ENCODE measurements at regions not wholly inside any gene's neighbourhood (a gene's known extent, or its start where the extent isn't known, plus 50 kb on each side); places are given as distances from the start of the nearest gene placed in this dataset.

- no peak for DNase-seq (ENCODE audit: low spot score)
Measured at GRCh38 chr18:47333926-47334635, 82.6 kb upstream of the SKOR2 start.

DNA sequence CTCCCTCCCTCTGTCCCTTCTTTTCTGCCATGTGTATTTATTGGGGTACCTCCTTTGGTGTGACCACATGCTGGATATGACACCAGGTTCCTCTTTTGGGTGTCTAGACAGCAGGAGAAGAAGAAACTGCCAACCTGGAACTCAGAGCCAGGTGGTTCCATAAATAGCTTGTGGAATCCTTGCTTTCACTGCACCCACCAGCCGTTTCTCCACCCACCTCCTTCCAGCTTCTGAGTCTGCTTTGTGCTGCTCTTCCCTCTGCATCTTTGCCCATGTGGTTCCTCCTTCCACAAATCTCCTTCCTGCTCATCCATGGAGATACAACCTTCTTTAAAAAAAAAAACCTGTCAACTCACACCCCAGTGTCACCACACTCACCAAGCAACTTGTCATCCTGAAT is 80.2 kb upstream of the SKOR2 start:
- no peak for DNase-seq (ENCODE audit: low spot score)

DNA sequence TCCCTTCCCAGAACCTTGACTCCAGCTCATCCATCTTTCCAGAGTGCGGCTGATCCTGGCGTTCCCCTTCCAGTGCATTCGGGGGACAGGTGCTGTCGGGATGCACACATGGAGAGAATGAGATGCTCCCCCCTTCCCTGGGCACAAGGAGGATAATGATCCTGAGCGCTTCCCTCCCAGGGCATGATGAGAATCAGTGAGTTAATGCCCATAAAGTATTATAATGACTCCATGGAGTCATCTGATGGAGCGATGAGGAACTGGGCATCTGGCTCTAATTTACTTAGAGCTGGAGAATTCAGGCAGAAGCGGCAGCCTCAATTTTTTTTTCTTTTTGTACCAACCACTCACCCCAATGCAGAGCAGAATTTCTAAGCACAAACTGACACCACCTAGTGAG is 79.6 kb upstream of the SKOR2 start:
- DNase-seq (ENCODE audit: low spot score) = no peak

DNA sequence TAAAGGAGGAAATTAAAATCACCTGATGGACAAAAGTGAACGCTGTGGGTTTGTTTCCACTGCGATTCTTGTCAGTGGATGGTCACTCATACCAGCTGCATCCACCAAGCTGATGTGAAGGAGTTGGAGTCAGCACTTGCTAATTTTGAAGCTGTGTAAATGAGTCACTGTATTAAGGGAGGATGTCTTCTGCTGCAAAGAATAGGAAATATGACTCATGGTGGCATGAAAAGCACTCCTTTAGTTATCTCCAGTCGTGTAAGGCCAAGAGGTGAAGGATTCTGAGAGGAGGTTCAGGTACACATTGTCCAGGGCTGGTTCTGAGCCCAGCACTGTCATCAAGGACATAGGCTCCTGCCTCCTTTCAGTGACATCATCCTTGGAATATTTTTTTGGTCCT is 71.7 kb upstream of the SKOR2 start:
- peak; percentile 7 for DNase-seq (ENCODE audit: low spot score)

DNA sequence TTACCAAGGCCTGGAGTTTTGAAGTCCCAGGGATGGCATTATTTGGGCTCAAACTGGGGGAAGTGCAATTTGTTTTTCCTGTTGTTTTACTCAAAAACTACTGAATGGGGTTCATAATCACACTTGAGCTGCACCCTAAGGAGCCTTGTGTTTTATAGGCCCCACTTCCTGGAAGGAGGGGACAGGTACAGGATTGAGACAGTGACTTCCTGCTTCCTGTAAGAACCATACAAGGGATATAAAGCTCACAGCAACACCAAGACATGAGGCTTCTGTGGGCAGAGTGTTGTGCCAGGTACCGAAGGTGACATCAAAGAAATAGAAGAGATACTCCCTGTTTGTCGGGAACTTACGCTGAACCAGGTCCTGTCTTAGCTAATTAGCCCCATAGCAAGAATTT is 70.4 kb upstream of the SKOR2 start:
- DNase-seq (ENCODE audit: low spot score) = no peak

DNA sequence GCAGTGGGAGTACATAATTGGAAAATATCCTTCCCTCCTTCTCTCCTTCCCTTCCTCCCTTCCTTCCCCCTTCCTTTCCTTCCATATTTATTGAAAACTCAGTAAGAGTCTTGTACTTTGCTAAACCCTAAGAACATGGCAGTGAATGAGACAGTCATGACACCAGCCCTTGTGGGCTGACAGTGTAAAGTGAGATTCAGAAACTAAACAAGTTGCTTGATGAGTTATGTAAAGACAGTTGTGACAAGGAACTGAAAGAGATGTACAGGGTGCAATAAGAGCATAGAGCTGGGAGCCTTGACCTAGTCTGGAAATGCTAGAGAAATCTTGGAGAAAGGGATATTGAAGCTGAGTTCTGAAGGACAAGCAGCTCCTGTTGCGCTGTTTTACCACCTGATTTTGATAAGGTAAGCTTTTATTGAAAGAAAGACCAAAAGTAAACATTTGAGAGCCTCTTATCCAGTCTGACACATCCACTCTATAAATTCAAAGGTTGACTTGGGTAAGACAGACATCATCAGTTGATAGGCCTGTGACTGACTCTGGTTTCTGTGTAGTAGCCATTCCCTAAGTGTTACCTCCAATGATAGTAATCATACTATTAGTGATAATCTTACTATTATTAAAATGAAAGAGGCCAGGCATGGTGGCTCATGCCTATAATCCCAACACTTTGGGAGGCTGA is 66.5 kb upstream of the SKOR2 start:
- DNase-seq (ENCODE audit: low spot score) = no peak

- no peak for DNase-seq (ENCODE audit: low spot score)
Measured at GRCh38 chr18:47316924-47317323, 65.5 kb upstream of the SKOR2 start.

GRCh38 chr18:47313901-47314300 is 62.4 kb upstream of the SKOR2 start:
- no peak for DNase-seq (ENCODE audit: low spot score)

GRCh38 chr18:47311585-47311984 is 60.1 kb upstream of the SKOR2 start:
- no peak for DNase-seq (ENCODE audit: low spot score)

All from COLO829 (cell line).